ENCODE measurements at regions not wholly inside any gene's neighbourhood (a gene's known extent, or its start where the extent isn't known, plus 50 kb on each side); places are given as distances from the start of the nearest gene placed in this dataset.

DNA sequence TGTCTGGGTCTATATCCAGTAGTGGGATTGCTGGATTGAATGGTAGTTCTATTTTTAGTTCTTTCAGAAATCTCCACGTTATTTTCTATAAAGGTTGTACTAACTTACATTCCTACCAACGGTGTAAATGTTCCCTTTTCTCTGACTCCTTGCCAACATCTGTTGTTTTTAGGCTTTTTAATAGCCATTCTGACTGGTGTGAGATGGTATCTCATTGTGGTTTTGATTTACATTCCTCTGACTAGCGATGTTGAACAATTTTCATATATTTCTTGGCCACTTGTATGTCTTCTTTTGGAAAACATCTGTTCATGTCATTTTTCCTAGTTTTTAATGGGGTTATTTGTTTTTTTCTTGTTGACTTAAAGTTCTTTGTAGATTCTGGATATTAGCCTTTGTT, 99.3 kb downstream of the BMP2 start:
- TF ChIP-seq TARDBP (IDR thresholded peaks at IDR 0.05) (no peak), SP1 (IDR thresholded peaks at IDR 0.05) (no peak), FOXM1 (IDR thresholded peaks at IDR 0.05; ENCODE audit: borderline replicate concordance) (no peak), ZNF384 (IDR thresholded peaks at IDR 0.05) (no peak), FOXA1 (IDR thresholded peaks at IDR 0.05) (no peak)
- TF ChIP-seq, protein P1, sequence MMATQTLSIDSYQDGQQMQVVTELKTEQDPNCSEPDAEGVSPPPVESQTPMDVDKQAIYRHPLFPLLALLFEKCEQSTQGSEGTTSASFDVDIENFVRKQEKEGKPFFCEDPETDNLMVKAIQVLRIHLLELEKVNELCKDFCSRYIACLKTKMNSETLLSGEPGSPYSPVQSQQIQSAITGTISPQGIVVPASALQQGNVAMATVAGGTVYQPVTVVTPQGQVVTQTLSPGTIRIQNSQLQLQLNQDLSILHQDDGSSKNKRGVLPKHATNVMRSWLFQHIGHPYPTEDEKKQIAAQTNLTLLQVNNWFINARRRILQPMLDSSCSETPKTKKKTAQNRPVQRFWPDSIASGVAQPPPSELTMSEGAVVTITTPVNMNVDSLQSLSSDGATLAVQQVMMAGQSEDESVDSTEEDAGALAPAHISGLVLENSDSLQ (IDR thresholded peaks at IDR 0.05) = no peak
